Panc1 (cell line): ENCODE measurements at regions not wholly inside any gene's neighbourhood (a gene's known extent, or its start where the extent isn't known, plus 50 kb on each side); places are given as distances from the start of the nearest gene placed in this dataset.

Experiments
- ATAC-seq: fragments of 200-7000 bp; cut with Tn5 transposase; 2 replicates; pipeline ENCODE4 v1.9.1; 2020; ENCODE audit warnings: mild to moderate bottlenecking, moderate library complexity
- BruUV-seq: library from RNA; stranded (reverse); fragments of 400-500 nt; replicated peaks from 2 replicates; lab custom pipeline; 2021; lab: Mats Ljungman, UMichigan
- CTCF ChIA-PET: fragments of 300-600 bp; sonication (Branson Sonifier 250); formaldehyde crosslinking; loops from one replicate; lab custom pipeline; 2022; ENCODE audit warnings: antibody characterized with exemption; lab: Charles Lee
- POLR2A ChIA-PET: fragments of 300-600 bp; sonication (Branson Sonifier 250); formaldehyde crosslinking; loops from one replicate; lab custom pipeline; 2022; ENCODE audit warnings: antibody characterized with exemption; lab: Charles Lee
- DNase-seq: peaks from one replicate; pipeline ENCODE4 v3.0.0-alpha.2; 2010; ENCODE audit warnings: low read depth, low spot score
- H3K27ac ChIP-seq: 2 replicates; pipeline ENCODE4 v1.5.1; 2011; ENCODE audit warnings: mild to moderate bottlenecking, low read length, inconsistent platforms
- H3K27me3 ChIP-seq: fragments of 200-500 bp; sonication (Bioruptor generic); 2 replicates; pipeline ENCODE4 v1.6.0; 2014; ENCODE audit warnings: low read length, inconsistent platforms; ENCODE audit not compliant: control insufficient read depth, insufficient read depth
- H3K36me3 ChIP-seq: fragments of 200-500 bp; sonication (Bioruptor generic); 2 replicates; pipeline ENCODE4 v1.5.1; 2014; ENCODE audit warnings: inconsistent platforms, mild to moderate bottlenecking, low read length, moderate library complexity; ENCODE audit not compliant: control insufficient read depth, insufficient read depth
- H3K4me1 ChIP-seq: 2 replicates; pipeline ENCODE4 v1.5.1; 2011; ENCODE audit warnings: inconsistent platforms, mild to moderate bottlenecking, low read length, moderate library complexity; ENCODE audit not compliant: control insufficient read depth, insufficient read depth
- H3K4me3 ChIP-seq, 2 experiments: 2 replicates each; pipeline ENCODE4 v1.5.1; 2011 to 2012; ENCODE audit warnings: low read depth in 2 of 2, low read length in 2 of 2, mild to moderate bottlenecking in 2 of 2, inconsistent platforms in 1 of 2, moderate library complexity in 1 of 2
- H3K9me3 ChIP-seq: fragments of 200-500 bp; sonication (Bioruptor generic); 2 replicates; pipeline ENCODE4 v1.5.1; 2014; ENCODE audit warnings: low read depth, mild to moderate bottlenecking, inconsistent platforms, low read length, moderate library complexity; ENCODE audit not compliant: control insufficient read depth, insufficient read depth
- CTCF ChIP-seq: fragments of 450-650 bp; IDR thresholded peaks from 2 replicates; pipeline ENCODE4 v1.5.1; 2017; ENCODE audit warnings: mild to moderate bottlenecking
- POLR2AphosphoS5 ChIP-seq: IDR thresholded peaks from 2 replicates; pipeline ENCODE4 v1.6.1; 2012; ENCODE audit warnings: mild to moderate bottlenecking, low read depth, low read length, moderate library complexity
- REST ChIP-seq, 2 experiments: IDR thresholded peaks; 2 replicates each; pipeline ENCODE4 v1.6.1; 2011 to 2012; ENCODE audit warnings: low read depth in 2 of 2, control low read depth in 1 of 2, low read length in 1 of 2, mild to moderate bottlenecking in 1 of 2, moderate library complexity in 1 of 2; ENCODE audit not compliant: insufficient read depth in 1 of 2
- SIN3A ChIP-seq: IDR thresholded peaks from 2 replicates; pipeline ENCODE4 v1.6.1; 2012; ENCODE audit warnings: low read depth, mild to moderate bottlenecking, low read length, moderate library complexity, borderline replicate concordance; ENCODE audit not compliant: insufficient read depth
- TCF7L2 ChIP-seq: IDR thresholded peaks from 2 replicates; pipeline ENCODE4 v1.6.1; 2011; ENCODE audit warnings: mild to moderate bottlenecking, low read depth, low read length, inconsistent platforms
- in situ Hi-C: cut with HindIII; loops from 2 replicates; pipeline ENCODE4 v1.10.0; 2016; ENCODE audit warnings: low sequenced_read_pairs, low pct_unique_long_range_greater_than_20kb
- intact Hi-C: fragments of 100-400 bp; cut with micrococcal nuclease; formaldehyde crosslinking; loops from one replicate; pipeline ENCODE4 v1.10.0; 2022; ENCODE audit not compliant: unreplicated experiment

- in situ Hi-C loops (no loop called here), intact Hi-C loops (no loop called here)
- DNase-seq: no peak
- no peak for TF ChIP-seq REST (IDR thresholded peaks at IDR 0.05; ENCODE audit: insufficient read depth in 1 of 2, low read depth in 2 of 2, low read length in 1 of 2)
- TF ChIP-seq POLR2AphosphoS5: no peak
- no peak for TF ChIP-seq SIN3A
- TF ChIP-seq CTCF: no peak
- Histone ChIP-seq H3K9me3 (no peaks in the 10 kb centered on the region), H3K36me3 (no peaks in the 10 kb centered on the region), H3K4me3 (no peak overlapping the region), H3K27ac (no peak overlapping the region), H3K4me1 (no peaks in the 10 kb centered on the region), H3K27me3 (no peaks in the 10 kb centered on the region)
- ChIA-PET POLR2A (no interaction called here), CTCF (no interaction called here)
- BruUV-seq: no TSS peak
- ATAC-seq: no peak
Measured at GRCh38 chr10:8275911-8276310, 221.4 kb downstream of the GATA3 start.

- in situ Hi-C loops: no loop called here
- Histone ChIP-seq H3K27ac (no peak overlapping the region), H3K36me3 (no peaks in the 10 kb centered on the region), H3K4me1 (no peaks in the 10 kb centered on the region), H3K27me3 (no peaks in the 10 kb centered on the region), H3K9me3 (no peaks in the 10 kb centered on the region), H3K4me3 (no peak overlapping the region)
- CTCF ChIA-PET: no interaction called here
- POLR2A ChIA-PET: no interaction called here
- DNase-seq (no peak), ATAC-seq (no peak)
- intact Hi-C loops: no loop called here
- TF ChIP-seq CTCF (no peak), SIN3A (no peak)
- no TSS peak for BruUV-seq
Measured at GRCh38 chr10:8278099-8278498, 223.6 kb downstream of the GATA3 start.

GRCh38 chr10:8279598-8279997 is 225.1 kb downstream of the GATA3 start:
- ChIA-PET POLR2A (no interaction called here), CTCF (no interaction called here)

More at GRCh38 chr10:8279598-8279997, 225.1 kb downstream of the GATA3 start:
- ATAC-seq (peak; percentile 74), DNase-seq (no peak)
- Histone ChIP-seq H3K9me3 (no peaks in the 10 kb centered on the region), H3K4me3 (no peak overlapping the region), H3K36me3 (no peaks in the 10 kb centered on the region), H3K4me1 (no peaks in the 10 kb centered on the region), H3K27me3 (no peaks in the 10 kb centered on the region), H3K27ac (no peak overlapping the region)
- in situ Hi-C loops: no loop called here
- BruUV-seq: no TSS peak
- intact Hi-C loops: no loop called here
- TF ChIP-seq REST (IDR thresholded peaks at IDR 0.05; ENCODE audit: insufficient read depth in 1 of 2, low read depth in 2 of 2, low read length in 1 of 2): no peak
- no peak for TF ChIP-seq CTCF
- no peak for TF ChIP-seq TCF7L2
- TF ChIP-seq SIN3A: no peak
